ENCODE measurements at regions not wholly inside any gene's neighbourhood (a gene's known extent, or its start where the extent isn't known, plus 50 kb on each side); places are given as distances from the start of the nearest gene placed in this dataset.

GRCh38 chr2:150609831-150610582 lies 122.5 kb upstream of the RND3 start:
- TF ChIP-seq CTCF (IDR thresholded peaks at IDR 0.05) = no peak
- TF ChIP-seq POLR2A (IDR thresholded peaks at IDR 0.05) = no peak
